OCI-LY3 (cell line): ENCODE measurements at regions not wholly inside any gene's neighbourhood (a gene's known extent, or its start where the extent isn't known, plus 50 kb on each side); places are given as distances from the start of the nearest gene placed in this dataset.

Experiments used
- EZH2phosphoT487 ChIP-seq: fragments of 200-600 bp; shearing (Covaris generic); IDR thresholded peaks from 2 replicates; pipeline ENCODE4 v1.6.1; 2018; ENCODE audit warnings: antibody characterized with exemption, mixed run types, low read depth
- TF ChIP-seq, protein P1 (sequence below): fragments of 200-600, 300-600 bp; sonication (generic); IDR thresholded peaks from 2 replicates; pipeline ENCODE4 v1.5.1; 2014; ENCODE audit warnings: antibody characterized with exemption, low read length, low read depth

DNA sequence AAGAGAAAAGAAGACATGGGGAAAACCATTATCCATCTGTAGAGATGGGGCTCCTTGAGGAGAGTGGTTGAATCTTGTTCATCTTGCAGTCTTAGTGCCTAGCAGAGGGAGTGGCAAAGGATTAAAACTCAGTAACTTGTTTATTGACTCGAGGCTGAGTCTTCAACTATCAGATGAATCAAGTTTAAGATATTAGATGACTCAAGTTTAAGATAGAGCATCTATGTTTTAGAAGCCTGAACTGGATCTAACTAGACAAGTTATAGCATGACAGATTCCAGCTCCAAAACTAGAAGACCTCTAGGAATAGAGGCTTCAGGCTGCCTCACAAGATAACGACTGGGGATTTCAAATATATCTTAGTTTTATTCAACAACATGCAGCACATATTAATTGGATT is 2277.2 kb upstream of the WWC1 start:
- TF ChIP-seq, protein P1, sequence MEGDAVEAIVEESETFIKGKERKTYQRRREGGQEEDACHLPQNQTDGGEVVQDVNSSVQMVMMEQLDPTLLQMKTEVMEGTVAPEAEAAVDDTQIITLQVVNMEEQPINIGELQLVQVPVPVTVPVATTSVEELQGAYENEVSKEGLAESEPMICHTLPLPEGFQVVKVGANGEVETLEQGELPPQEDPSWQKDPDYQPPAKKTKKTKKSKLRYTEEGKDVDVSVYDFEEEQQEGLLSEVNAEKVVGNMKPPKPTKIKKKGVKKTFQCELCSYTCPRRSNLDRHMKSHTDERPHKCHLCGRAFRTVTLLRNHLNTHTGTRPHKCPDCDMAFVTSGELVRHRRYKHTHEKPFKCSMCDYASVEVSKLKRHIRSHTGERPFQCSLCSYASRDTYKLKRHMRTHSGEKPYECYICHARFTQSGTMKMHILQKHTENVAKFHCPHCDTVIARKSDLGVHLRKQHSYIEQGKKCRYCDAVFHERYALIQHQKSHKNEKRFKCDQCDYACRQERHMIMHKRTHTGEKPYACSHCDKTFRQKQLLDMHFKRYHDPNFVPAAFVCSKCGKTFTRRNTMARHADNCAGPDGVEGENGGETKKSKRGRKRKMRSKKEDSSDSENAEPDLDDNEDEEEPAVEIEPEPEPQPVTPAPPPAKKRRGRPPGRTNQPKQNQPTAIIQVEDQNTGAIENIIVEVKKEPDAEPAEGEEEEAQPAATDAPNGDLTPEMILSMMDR = no peak
- TF ChIP-seq EZH2phosphoT487 = no peak
